Posterior cingulate gyrus (tissue), 11 donors: ENCODE measurements at regions not wholly inside any gene's neighbourhood (a gene's known extent, or its start where the extent isn't known, plus 50 kb on each side); places are given as distances from the start of the nearest gene placed in this dataset.

Experiments
- DNase-seq, 10 donors: peaks; one replicate each; pipeline versions ENCODE4 v3.0.0 to v3.0.0-alpha.2; 2020 to 2021; ENCODE audit warnings: mixed read lengths in 3 of 10
- intact Hi-C: fragments of 100-400 bp; cut with DNase I; formaldehyde crosslinking; loops from one replicate; pipeline ENCODE4 v1.15.1; 2023

DNA sequence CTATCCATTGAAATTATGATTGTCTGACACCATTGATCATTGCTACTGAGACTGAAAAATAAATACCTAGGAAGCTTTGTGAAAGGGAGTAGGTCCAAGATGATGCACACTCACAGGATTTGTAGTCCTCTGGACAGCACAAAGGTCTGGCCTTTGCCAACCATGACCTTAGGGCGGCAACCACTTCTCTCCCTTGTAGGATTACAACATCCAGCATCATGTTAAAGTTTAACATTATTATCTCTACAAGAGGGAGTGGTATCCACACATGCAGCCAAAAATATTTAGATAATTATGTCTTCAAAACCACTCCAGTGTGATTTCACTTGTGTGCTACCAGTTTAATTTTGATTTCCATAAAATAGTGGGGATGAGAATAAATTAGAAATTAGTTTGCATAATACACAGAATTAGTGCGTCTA is 51.1 kb upstream of the NHSL1 start:
- DNase-seq: no peak
- intact Hi-C loops: no loop called here

DNA sequence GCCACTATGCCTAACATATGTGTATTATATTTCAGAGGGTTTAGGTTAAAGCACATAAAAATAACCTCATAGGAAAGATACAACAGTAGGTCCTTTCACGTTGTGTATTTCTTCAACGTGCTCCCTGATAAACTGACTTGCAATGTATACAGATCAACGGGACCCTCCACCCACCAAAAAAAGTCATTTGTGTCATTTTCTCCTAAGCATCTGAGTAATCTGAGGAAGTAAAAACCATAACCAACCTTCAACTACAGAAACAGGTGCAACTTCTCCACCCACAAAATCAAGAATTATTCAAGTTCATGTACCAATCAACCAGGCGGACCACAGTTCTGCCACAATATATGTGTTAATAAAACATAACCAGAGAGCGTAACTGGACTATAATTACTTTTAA is 54.9 kb upstream of the NHSL1 start:
- DNase-seq: no peak
- intact Hi-C loops: no loop called here

DNA sequence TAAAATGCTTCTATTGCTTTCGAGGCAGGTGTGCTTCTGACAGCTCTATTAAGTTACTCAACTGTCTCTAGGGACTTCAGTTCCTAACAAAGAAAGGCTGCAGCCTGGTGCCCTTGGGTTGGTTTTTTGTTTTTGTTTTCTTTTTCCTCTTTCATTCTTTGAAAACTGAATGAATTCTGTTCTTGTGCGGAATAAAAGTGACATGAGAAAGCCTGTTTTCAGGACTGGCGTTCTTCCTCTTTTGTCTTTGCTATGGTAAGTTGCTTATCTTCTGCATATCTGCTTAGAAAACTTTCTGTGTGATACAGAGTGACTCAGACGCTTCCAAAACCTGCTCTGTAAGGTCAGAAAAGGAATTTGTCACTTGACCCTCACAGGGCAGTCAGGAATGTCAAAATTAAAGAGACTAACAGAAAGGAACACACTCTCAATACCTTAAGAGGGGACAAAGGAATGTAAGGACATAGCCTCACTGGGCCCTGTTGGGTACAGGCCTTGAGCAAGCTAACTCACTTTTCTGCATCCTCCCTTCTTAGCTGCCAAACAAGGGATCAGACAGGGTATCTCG is 56.2 kb upstream of the NHSL1 start:
- intact Hi-C loops: no loop called here
- DNase-seq: no peak

DNA sequence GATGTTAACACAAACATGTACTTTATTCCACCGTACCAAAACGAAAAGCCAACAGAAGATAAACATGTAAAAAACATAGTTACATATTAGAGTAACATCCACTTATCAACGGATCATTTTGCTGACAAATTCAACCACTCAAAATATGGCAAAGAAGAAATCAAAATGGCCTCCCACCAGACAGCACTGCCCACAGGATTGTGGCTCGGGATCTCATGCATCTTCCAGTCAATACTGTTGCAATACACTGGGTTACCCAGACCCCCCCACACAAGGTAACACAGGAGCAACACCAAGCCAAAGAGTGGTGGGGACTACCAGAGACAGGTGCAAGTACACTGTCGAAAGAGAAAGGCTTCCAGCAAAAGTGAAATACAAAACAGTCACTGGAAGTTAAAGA is 57.9 kb upstream of the NHSL1 start:
- intact Hi-C loops: no loop called here
- no peak for DNase-seq

DNA sequence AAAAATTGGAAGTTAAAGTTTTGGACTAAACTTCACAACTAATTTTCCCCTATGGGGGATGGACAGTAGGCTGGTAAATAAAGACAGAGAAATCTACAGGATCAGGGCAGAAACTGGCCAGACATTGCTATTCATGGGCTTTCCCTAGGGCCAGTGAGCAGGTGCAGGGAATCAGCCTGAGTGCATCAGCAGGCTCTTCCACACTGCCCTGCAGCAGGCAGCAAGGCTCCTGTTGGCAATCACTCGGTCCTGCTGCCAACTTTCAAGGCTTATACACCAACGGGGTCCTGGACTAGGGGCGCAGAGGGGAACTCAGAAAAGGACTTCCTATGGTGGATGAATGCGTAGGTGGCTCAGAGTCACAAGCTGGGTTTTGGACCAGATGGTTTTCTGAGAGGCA is 59.8 kb upstream of the NHSL1 start:
- no peak for DNase-seq
- intact Hi-C loops: no loop called here

DNA sequence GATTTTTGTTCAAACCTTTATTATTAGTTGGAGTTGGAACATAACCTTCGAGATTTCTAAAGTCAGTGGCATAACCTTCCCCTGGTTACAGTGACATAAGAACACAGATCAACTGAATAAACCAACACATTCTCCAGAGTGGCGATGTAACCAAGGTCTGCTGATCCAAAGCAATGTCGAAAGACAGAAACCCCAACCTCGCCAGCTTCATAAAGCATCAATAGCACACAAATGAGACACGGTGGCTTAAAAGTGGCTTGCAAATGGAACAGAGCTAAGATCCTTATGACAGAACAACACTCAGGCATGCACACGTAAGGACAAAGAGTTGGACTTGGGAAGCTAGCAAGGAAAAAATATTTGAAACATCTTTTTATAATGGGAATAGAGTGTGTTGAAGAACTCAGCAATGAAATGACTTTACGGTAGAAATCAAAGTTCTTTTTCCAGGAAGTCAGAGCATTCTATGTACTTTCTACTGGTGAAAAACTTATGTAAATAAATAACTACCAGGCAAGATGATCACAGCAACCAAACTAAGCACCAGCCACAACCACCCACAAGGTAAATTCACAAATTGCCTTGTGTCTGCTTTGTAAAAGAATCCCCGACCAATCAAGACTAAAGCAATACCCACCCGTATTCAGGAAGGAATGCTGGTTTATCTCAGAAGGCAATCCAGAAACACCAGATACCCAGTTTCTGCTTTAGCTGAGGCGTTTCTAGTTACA is 61.0 kb upstream of the NHSL1 start:
- intact Hi-C loops: no loop called here
- DNase-seq: no peak

DNA sequence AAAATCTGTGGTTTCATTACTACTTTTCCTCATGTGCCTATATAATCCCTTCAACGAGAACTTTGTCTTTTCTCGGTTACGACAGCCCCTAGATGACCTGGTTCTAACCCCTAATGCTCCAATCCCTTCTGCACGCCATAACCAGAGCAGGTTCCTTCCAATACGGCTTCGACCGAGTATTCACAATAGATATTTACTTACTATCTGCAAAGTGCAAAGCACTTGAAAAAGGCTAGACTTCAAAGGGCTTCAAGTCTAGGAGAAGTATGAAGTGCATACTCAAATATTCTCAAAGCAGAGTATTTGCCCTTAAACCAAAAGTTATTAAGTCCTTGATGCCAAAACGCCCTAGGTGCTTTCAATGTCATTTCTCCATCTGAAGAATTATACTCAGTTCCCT is 63.4 kb upstream of the NHSL1 start:
- intact Hi-C loops: no loop called here
- no peak for DNase-seq

DNA sequence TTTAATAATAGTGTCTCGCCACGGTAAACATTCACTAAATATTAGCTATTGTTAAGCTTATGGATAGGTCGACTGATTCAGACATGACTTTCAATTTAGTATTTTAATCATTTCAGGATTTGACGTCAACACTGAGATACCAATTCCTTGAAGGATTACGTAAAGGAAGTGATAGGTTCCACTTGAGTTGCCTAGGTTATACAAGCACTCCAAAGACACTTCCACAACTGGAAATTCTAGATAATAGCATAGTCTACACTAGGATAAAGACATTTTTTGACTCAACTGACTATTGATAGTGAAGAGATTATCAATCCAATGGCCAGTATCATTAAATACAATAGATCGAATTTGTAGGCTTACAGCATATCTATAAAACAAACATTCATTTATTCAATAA is 63.9 kb upstream of the NHSL1 start:
- intact Hi-C loops: no loop called here
- DNase-seq: no peak

DNA sequence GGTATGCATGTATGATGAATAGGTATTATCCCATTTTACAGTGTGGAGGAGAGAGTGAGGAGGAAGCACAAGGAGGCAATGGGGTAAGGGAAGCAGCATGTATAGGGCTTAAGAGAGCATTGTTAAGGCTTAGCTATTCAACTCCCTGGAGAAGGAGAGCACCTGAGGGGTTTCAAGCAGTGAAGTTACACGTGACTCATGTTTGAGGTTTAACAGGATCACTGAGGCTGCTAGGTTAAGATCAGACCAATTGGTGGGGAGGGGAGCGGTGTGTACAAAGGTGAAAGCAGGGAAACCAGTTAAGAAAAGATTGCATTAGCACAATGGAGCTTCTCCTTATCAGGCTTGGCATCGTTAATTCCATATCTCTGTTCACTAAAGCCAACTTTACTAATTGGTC is 64.4 kb upstream of the NHSL1 start:
- DNase-seq: no peak
- intact Hi-C loops: no loop called here

DNA sequence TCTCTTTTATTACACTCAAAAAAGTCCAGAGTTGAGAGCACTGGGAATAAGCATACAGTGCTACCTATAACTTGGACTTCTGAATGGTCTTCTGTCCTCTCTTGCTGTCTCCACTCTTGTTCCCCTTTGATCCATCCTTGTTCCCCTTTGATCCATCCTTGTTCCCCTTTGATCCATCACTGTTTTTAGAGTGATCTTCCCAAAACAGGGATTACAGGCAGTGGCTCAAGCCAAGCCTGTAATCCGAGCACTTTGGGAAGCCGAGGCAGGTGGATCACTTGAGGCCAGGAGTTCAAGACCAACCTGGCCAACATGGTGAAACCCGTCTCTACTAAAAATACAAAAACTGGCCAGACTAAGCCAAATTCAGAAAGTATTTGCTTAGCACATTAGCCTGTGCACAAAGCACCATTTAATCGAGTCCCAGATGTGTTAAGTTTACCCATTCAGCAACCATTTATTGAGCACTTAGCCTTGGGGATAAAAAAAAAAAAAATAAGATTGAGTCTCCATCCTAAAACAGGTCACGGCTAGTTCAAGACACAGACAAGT is 65.0 kb upstream of the NHSL1 start:
- no peak for DNase-seq
- intact Hi-C loops: no loop called here

DNA sequence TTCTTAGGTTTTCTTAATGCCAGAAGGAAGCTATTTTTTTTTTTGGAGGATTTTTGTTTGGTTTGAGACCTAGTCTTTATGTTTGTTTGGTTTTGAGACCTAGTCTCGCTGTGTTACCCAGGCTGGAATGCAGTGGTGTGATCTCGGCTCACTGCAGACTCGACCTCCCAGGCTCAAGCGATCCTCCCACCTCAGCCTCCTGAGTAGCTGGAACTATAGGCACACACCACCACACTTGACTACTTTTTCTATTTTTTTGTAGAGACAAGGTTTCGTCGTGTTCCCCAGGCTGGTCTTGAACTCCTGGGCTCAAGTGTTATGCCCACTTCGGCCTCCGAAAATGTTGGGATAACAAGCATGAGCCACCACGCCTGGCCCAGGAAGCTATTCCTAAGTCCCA is 67.8 kb upstream of the NHSL1 start:
- intact Hi-C loops: no loop called here
- DNase-seq: no peak

DNA sequence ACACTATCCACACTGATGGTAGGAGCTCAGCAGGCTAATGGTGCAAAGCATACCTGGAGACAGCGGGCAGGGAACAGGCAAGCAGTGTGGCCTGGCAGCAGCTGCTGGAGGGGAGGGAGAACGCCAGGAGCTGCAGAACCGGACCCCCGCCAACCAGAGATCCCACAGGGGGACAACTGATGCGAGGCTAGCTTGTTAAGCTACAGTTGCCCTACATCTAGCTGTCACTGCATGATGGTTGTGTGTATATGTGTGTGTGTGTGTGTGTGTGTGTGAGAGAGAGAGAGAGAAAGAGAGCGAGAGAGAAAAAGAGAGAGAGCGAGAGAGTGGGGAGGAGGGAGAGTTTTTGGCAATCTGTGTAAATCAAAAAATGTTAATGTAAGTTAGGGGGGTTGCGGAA is 69.7 kb upstream of the NHSL1 start:
- intact Hi-C loops: no loop called here
- no peak for DNase-seq

DNA sequence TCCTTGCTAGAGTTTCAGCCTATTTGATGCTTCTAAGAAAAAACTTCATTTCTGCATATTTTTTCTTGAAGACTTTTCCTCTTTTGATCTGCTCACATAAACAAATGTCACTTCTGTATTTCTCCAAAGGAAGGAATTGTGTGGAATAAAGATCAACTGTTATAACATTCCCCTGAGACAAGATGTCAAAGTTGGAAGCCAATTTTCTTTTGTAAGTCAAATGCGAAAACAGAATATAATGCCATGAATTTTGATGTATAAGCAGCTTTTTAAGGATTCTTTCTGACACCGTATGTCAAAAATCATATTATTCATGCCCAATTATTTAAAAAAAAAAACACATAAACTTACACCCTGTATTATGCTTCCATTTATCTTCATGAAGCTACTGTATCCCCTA is 70.3 kb upstream of the NHSL1 start:
- intact Hi-C loops: no loop called here
- DNase-seq: no peak

DNA sequence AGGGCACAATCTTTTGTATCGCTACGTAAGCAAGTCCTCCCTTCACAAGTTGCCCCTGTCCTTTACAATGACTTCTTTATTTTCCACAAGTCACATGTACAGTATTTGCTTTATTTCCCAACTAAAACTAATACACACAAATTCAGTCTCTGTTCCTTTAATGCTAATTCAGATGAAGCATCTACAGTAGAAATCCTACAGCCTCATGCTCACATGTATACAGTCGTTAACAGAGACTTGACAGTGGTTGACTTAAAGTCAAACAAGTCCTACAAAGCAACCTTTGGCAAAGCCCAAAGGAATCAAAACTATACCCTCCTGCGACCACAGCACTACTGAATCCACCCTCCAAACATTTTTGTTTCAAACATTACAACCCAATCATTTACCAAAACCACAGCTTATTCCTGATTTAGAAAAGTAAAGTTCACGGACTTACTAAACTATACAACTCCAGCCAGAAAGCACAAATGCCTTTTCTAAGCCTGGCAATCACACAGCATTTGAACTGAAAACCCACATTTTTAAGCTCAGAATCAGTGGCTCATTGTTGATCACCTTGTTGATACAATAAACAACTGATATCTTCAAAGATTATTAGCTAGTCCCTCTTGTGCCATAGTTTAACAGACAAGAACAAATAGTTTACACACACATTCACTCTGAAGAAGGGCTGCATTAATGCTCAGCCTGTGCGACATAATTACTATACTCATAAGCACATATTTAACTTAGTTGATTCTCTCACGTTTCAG is 70.9 kb upstream of the NHSL1 start:
- no peak for DNase-seq
- intact Hi-C loops: no loop called here

DNA sequence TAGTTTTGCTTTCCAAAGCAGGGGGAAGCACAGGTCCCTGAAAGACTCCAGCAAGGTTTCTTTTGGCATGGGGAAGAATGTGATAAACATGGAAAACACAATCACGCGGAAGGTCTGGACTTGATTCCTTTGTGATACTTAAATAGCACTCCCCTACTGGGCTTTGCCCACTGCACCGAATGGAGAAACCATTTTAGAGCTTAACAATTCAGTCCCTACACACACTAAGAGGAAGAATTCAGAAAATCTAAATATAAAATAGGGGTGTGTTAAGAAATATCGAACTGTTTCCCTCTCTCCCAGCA is 71.4 kb upstream of the NHSL1 start:
- intact Hi-C loops: no loop called here
- DNase-seq: no peak

DNA sequence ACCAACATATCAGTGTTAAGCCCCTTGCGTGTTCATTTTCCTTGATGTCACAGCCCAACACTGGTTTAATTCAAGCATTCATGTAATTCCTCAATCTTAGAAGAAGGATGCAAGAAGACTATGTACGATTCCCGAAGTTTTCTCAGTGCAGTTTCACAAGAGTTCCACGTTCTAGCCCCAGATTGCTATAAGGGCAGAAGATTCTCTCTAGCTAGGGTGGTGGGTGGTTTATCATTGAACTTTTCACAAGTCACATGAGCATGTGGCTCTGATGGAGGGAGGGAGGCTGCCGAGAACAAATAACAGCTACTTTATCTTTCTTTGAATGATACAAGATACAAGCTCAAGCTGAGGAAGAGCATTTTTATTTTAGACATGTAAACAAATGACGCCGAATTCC is 71.9 kb upstream of the NHSL1 start:
- DNase-seq: no peak
- intact Hi-C loops: no loop called here

DNA sequence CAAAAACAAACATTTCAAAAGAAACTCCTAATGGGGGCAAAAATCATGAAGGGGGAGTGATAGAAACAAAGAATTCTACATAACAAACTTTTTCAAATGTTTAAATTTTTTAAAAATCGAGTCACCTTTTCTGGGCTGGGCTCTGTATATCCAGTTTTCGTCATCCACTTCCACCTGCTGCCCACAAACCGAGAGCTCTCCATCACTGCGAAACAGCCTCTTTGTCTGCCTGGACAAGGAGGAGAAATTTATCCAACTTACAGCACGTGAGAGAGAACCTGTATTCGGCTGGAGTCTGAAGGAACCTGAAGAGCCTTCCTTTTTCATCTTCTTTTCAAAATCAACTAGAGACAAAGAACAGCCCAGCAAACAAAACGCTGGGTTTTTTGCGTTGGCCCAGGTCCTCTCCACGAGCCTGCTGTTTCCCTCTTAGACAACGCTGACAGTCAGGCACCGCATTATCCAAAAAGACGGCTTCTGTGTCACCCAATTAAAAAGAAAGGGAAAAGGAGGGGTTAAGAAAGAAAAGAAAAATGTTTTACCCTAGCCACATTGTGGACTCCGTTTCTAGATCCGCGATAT is 72.4 kb upstream of the NHSL1 start:
- DNase-seq: no peak
- intact Hi-C loops: no loop called here

DNA sequence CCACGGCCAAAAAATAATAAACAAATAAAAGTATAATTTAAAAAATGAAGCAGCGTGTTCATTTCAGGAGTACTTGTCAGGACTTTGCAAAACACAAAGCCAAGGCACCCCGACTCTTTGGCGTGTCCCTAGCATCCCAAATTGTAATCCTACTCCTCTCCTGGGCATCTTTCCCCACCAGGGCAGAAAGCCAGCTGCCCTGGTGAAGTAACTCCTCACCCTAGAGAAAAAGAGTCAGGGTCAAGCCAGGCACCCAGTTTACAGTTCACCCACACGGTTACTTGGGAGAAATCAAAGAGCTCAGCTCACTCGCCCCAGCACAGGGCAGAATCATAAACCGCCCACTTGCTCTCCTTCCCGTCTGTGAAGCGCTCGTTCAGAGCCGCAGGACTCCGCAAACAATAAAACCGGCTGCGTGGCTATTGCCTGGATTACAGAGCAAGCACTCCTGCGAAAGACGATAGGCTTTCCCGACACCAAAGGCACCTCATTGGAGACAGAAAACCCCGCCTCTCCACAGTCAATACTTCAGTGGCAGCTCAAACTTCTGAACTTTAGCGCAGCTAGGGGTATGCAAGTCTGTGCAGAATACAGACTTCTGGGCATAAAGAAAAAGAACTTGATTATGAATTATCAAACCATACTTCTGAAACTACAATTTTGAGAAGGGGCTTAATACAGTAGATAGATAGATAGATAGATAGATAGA is 73.0 kb upstream of the NHSL1 start:
- peak in 2 of 10 donors; percentile 15 to 19 for DNase-seq
- intact Hi-C loops: no loop called here

DNA sequence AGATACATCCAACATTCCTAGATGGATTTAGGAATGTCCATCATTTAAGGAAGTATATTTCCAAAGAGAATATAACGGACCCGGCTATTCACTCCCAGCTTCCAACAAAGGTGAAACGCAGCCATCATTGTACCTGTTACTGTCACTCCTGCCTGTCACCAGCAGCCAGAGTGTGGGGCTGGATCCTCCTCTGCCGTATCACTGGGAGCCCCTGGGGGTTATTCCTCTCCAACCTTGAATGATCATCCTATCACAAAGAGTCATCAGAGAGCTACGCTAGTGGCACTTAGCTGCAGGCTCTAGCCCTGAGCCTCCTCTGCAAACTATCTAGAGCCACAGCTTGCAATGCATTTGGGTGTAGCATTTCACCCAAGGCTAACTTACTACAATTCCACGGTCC is 73.6 kb upstream of the NHSL1 start:
- intact Hi-C loops: no loop called here

DNA sequence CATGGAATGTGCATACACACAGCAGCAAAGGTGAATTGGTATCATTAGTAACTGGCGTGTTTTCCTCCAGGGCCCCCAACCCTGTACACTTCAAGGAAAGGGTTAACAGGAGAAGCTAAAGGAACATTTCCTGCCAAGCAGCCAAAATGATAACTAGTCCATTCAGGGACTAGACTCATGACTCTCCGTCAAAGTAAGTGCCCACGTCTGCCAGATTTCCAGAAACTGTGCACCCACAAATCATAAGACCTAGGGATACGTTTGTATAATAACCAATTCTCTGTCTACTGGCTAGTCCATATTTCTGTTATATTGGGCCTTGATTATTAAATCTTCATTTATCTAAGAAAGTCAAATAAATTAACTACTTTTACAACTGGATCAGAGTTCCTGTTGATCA is 76.0 kb upstream of the NHSL1 start:
- DNase-seq: no peak
- intact Hi-C loops: no loop called here

More for the DNA sequence above, 73.6 kb upstream of the NHSL1 start:
- DNase-seq: no peak

DNA sequence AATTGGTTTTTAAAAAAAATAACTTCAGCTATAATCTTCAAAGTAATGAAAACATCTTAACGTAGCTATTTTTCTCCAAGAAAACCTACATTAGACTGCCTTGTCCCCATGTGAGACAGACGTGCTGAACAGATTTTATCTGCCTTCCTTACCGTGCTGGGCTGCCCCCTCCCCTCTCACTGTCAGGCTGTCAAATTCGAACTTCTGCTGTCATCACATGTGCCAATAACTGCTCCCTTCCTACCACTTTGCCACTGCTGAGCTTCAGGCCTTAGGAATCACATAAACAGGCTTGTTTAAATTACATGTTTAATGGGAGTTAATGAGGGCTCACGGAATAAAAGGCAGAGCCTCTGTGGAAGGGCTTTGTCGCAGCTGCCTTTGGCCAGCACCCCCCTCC is 77.0 kb upstream of the NHSL1 start:
- no peak for DNase-seq
- intact Hi-C loops: no loop called here
